AG04450 (cell line): ENCODE measurements at regions not wholly inside any gene's neighbourhood (a gene's known extent, or its start where the extent isn't known, plus 50 kb on each side); places are given as distances from the start of the nearest gene placed in this dataset.
"Not testable (repeated sequence)": the region's sequence is repeated elsewhere in the genome, so short reads cannot be mapped to it uniquely, and the experiment has no call there.

ENCODE experiments used
- CTCF ChIA-PET: fragments of 300-600, 350-600 bp; formaldehyde crosslinking; extraction: SDS; loops from one replicate; lab custom pipeline; 2022; ENCODE audit warnings: antibody characterized with exemption, inconsistent platforms; lab: Charles Lee
- POLR2A ChIA-PET: fragments of 350-600 bp; formaldehyde crosslinking; extraction: SDS; loops from one replicate; lab custom pipeline; 2021; ENCODE audit warnings: antibody characterized with exemption, inconsistent platforms; lab: Yijun Ruan, JAX
- DNase-seq: peaks from one replicate; pipeline ENCODE4 v3.0.0-alpha.2; 2011; ENCODE audit warnings: low read depth, low spot score
- H3K27ac ChIP-seq: one replicate; pipeline ENCODE4 v1.5.1; 2012; ENCODE audit warnings: low read depth, low read length, control low read depth
- H3K27me3 ChIP-seq: one replicate; pipeline ENCODE4 v1.6.0; 2012; ENCODE audit warnings: low read length; ENCODE audit not compliant: control insufficient read depth, insufficient read depth
- H3K4me3 ChIP-seq: 2 replicates; pipeline ENCODE4 v1.5.1; 2011; ENCODE audit warnings: mild to moderate bottlenecking, low read depth, low read length, control low read depth
- H3K9me3 ChIP-seq: 2 replicates; pipeline ENCODE4 v1.5.1; 2012; ENCODE audit warnings: low read length; ENCODE audit not compliant: control insufficient read depth, insufficient read depth
- TF ChIP-seq, protein P1 (sequence below): IDR thresholded peaks from 2 replicates; pipeline ENCODE4 v1.5.1; 2011; ENCODE audit warnings: low read depth, low read length, control low read depth, inconsistent platforms

DNA sequence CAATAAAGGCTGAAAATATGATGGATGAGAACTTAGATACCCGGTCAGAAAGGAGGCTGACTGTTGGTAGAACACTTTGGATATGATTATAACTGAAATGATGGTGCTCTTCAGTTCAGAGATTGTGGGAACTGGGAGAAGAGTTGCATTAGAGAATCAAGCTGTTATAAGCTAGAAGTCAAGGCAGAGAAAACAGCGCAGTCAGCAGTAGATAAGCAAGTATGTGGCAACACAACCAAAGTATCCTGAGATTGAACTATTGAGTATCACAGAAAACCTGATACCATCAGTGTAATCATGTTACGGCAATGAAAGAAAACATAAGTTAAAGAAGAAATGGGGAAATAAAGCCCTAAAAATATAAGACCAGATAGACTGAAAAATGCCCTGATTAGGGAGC is 633.9 kb upstream of the LRRTM1 start:
- ChIA-PET CTCF (no interaction called here), POLR2A (no interaction called here)

DNA sequence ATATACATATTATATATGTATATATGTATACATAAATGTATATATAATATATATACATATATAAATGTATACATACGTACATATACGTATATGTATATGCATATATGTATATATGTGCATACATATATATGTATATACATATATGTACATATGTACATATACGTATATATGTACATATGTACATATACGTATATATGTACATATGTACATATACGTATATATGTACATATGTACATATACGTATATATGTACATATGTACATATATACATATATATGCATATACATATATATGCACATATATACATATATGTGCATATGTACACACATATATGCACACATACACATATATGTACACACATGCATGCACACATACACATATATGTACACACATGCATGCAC is 627.3 kb upstream of the LRRTM1 start:
- H3K4me3 ChIP-seq, DNase-seq, H3K27ac ChIP-seq, H3K27me3 ChIP-seq, CTCF ChIA-PET, H3K9me3 ChIP-seq, POLR2A ChIA-PET: not testable (repeated sequence)

More for the DNA sequence above, 633.9 kb upstream of the LRRTM1 start:
- DNase-seq: no peak
- TF ChIP-seq, protein P1, sequence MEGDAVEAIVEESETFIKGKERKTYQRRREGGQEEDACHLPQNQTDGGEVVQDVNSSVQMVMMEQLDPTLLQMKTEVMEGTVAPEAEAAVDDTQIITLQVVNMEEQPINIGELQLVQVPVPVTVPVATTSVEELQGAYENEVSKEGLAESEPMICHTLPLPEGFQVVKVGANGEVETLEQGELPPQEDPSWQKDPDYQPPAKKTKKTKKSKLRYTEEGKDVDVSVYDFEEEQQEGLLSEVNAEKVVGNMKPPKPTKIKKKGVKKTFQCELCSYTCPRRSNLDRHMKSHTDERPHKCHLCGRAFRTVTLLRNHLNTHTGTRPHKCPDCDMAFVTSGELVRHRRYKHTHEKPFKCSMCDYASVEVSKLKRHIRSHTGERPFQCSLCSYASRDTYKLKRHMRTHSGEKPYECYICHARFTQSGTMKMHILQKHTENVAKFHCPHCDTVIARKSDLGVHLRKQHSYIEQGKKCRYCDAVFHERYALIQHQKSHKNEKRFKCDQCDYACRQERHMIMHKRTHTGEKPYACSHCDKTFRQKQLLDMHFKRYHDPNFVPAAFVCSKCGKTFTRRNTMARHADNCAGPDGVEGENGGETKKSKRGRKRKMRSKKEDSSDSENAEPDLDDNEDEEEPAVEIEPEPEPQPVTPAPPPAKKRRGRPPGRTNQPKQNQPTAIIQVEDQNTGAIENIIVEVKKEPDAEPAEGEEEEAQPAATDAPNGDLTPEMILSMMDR: no peak
- no peaks in the 10 kb centered on the region for H3K9me3 ChIP-seq
- no peak overlapping the region for H3K4me3 ChIP-seq
- no peak overlapping the region for H3K27ac ChIP-seq
- no peaks in the 10 kb centered on the region for H3K27me3 ChIP-seq

DNA sequence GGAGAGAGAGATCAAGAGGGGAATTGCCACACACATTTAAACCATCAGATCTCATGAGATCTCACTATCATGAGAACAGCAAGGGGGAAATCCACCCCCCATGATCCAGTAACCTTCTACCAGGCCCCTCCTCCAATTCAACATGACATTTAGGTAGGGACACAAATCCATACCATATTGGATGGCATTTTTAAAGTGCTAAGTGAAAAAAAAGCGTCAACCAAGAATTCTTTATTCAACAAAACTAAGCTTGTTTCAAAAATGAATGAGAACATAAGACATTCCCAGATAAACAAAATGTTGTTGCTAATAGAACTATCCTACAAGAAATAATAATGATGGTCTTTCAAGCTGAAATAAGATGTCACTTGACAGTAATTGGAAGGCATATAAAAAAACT is 626.2 kb upstream of the LRRTM1 start:
- DNase-seq: no peak
- ChIA-PET POLR2A (no interaction called here), CTCF (no interaction called here)
- Histone ChIP-seq H3K4me3 (no peak overlapping the region), H3K27me3 (no peaks in the 10 kb centered on the region), H3K27ac (no peak overlapping the region), H3K9me3 (peaks cover 14% of the 10 kb centered on the region; the same call in 1 of the 2 replicates)
- TF ChIP-seq, protein P1: no peak

DNA sequence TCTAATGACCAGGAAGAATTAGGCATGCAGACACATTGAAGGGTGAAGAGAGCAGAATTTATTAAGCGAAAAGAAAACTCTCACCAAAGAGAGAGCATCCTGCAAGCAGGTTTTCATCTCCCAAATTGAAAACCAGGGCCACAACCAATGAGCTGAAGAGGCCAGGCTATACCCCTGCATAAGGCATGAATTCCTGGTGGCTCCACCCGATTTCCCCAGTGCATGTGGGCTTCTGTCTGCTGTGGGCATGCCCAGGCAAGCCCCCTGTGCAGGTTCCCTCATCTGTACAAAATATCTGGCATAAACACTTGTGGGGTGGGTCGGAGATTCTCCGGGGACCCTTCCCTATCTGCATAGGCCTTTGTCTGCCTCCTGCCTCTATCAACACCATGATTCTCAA is 621.6 kb upstream of the LRRTM1 start:
- TF ChIP-seq, protein P1: no peak
- Histone ChIP-seq H3K27ac (no peak overlapping the region), H3K9me3 (peaks cover 18% of the 10 kb centered on the region; the same call in 1 of the 2 replicates), H3K27me3 (no peaks in the 10 kb centered on the region), H3K4me3 (no peak overlapping the region)
- POLR2A ChIA-PET: no interaction called here
- CTCF ChIA-PET: no interaction called here
- DNase-seq: no peak

DNA sequence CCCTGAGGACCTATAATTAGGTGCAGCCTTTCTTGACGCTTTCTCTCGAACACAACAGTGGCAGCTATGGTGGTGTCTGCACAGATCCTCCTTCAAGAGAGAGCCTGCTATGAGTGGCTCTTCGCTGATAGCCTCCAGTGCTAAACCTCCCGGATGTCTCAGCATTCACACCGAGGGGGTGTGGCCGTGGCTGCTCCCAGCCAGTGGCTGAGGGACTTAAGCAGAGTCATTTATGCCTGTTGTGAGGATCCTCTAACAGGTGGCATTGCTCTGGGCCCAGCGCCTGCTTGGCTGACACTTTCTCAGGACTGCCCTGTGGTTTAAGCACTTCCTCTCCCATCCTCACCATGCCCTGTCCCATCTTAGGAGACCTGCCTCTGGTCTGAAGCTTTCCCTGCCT is 592.0 kb upstream of the LRRTM1 start:
- POLR2A ChIA-PET: no interaction called here
- CTCF ChIA-PET: no interaction called here
- Histone ChIP-seq H3K27me3 (no peaks in the 10 kb centered on the region), H3K27ac (no peak overlapping the region), H3K4me3 (no peak overlapping the region), H3K9me3 (peaks cover 14% of the 10 kb centered on the region)
- DNase-seq: no peak
- TF ChIP-seq, protein P1: no peak

DNA sequence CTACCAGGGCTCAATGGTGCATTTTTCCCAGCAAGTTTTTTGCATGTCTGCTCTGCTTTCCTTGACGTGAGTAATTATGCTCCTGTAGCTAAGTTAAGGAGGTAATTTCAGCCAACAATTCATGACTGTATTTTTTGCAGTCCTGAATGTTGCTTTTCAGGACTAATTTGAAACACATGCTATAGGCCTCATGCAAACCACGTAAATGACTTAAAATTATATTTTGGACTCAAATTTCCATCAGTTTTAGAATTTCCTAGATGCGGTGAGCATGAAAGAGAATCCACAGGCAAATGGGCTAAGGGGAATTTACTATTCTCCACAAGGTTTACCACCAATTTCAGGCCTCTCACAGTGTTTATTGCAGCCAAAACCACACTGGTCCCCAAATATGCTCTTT is 589.9 kb upstream of the LRRTM1 start:
- no peaks in the 10 kb centered on the region for H3K27me3 ChIP-seq
- H3K27ac ChIP-seq: no peak overlapping the region
- CTCF ChIA-PET: no interaction called here
- H3K9me3 ChIP-seq: peaks cover 9% of the 10 kb centered on the region
- H3K4me3 ChIP-seq: no peak overlapping the region
- POLR2A ChIA-PET: no interaction called here
- TF ChIP-seq, protein P1: no peak
- DNase-seq: no peak
